ENCODE measurements at regions not wholly inside any gene's neighbourhood (a gene's known extent, or its start where the extent isn't known, plus 50 kb on each side); places are given as distances from the start of the nearest gene placed in this dataset.

GRCh38 chr20:24792641-24793495, 156.2 kb upstream of the CST7 start:
- Mint-ChIP-seq H3K4me1 (peaks cover 9% of the 10 kb centered on the region), H3K27ac (no peak overlapping the region), H3K4me3 (no peak overlapping the region), H3K36me3 (no peaks in the 10 kb centered on the region), H3K9me3 (no peaks in the 10 kb centered on the region), H3K27me3 (peaks cover 8% of the 10 kb centered on the region)
- no peak for ATAC-seq (ENCODE audit: low read depth)
- POLR2A ChIA-PET = interaction anchor here (0.6 kb wide), 1 partner anchor 115 kb away, joined by 3 read pairs; no protein-coding TSS in a partner anchor
- no peak for DNase-seq

GRCh38 chr20:24795436-24795835, 153.6 kb upstream of the CST7 start:
- Mint-ChIP-seq H3K4me1 (peaks cover 9% of the 10 kb centered on the region), H3K4me3 (no peak overlapping the region), H3K36me3 (no peaks in the 10 kb centered on the region), H3K27ac (no peak overlapping the region), H3K9me3 (no peaks in the 10 kb centered on the region), H3K27me3 (peaks cover 8% of the 10 kb centered on the region)
- POLR2A ChIA-PET = no interaction called here
- ATAC-seq (ENCODE audit: low read depth) (no peak), DNase-seq (no peak)

DNA sequence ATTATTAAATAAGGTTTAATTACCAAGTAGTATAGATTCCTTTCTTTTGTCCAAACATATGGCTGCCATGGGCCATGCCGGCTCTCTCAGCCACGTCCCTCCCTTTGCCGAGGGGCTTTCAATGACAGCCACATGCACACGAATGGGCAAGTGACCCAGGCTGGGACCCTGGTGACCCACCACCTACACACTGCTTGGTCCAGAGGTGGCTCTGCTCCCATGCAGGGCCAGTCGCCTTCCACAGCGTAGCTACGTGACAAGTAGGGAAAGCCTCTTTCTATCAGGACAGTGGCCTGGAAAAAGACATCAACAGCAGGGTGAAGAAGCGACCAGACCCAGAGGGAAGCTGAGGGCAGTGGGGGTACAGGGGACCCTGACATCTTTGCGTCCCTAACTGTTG, 152.8 kb upstream of the CST7 start:
- Mint-ChIP-seq H3K4me1 (peaks cover 9% of the 10 kb centered on the region), H3K27me3 (peaks cover 6% of the 10 kb centered on the region), H3K36me3 (no peaks in the 10 kb centered on the region), H3K4me3 (no peak overlapping the region), H3K27ac (no peak overlapping the region), H3K9me3 (no peaks in the 10 kb centered on the region)
- DNase-seq (no peak), ATAC-seq (ENCODE audit: low read depth) (no peak)
- POLR2A ChIA-PET = no interaction called here

DNA sequence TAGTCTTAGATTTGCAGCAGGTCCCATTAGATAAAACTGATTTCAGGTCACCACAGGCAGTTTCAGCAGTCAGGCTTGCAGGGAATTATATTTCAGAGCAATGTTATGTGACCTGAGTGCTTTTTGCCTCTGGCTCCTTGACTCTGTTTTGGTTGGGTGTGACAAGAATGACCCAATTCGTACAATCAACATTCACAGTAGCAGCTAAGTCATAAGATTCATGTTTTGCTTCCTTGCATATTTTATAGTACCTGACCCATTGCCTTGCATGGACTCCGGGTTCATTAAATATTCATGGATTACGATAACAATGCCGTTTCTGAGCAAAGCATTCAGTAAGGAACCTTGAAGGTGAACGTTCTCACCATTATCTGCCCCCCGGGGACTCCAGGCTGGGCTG, 152.0 kb upstream of the CST7 start:
- no peak overlapping the region for H3K4me3 Mint-ChIP-seq
- no peak for DNase-seq
- H3K27ac Mint-ChIP-seq = no peak overlapping the region
- H3K4me1 Mint-ChIP-seq = peaks cover 9% of the 10 kb centered on the region
- no peaks in the 10 kb centered on the region for H3K9me3 Mint-ChIP-seq
- H3K36me3 Mint-ChIP-seq = no peaks in the 10 kb centered on the region
- no peak for ATAC-seq (ENCODE audit: low read depth)
- POLR2A ChIA-PET = no interaction called here
- H3K27me3 Mint-ChIP-seq = peaks cover 6% of the 10 kb centered on the region

DNA sequence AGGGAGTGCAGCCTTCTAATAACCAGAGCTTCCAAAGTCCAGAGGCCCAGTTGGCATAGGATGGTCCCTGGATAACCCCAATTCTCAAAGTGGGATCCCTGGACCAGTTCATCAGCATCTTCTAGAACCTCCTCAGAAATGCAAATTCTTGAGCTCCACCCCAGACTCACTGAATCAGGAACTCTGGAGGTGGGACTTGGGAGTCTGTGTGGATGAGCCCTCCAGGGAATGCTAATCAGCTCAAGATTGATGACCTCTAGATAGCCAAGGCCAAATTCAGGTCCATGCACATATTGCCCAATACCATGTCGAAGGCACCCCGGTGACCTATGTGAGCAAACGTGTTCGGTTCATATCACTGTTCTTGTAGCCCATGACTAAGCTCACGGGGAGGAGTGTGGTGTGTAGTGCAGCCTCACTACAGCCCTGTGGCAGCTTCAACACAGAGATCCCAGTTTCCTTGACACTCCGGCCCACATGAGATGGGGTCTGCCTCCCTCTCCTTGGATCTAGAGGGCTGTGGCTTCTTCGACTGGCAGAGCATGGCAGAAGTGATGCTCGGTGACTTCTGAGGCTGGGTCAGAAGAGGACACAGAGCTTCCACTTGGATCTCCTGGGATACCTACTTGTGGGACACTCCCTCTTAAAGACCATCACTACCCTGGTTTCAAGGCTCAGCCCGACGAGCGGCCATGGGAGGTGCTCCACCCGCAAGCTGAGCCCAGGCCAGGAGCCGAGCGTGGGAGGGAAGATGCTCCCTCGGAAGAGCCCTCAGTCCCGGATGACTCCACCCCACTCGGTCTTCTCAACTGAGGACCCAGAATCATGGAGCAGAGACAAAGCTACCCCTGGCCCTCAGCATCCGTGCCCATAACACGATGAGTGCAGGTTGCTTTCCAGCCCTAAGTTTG, 151.1 kb upstream of the CST7 start:
- Mint-ChIP-seq H3K9me3 (no peaks in the 10 kb centered on the region), H3K27ac (no peak overlapping the region), H3K4me1 (peaks cover 9% of the 10 kb centered on the region), H3K4me3 (no peak overlapping the region), H3K36me3 (no peaks in the 10 kb centered on the region), H3K27me3 (peaks cover 6% of the 10 kb centered on the region)
- no peak for DNase-seq
- POLR2A ChIA-PET = no interaction called here
- ATAC-seq (ENCODE audit: low read depth) = no peak

GRCh38 chr20:24798930-24799705, 150.0 kb upstream of the CST7 start:
- Mint-ChIP-seq H3K27ac (no peak overlapping the region), H3K4me3 (no peak overlapping the region), H3K27me3 (peaks cover 4% of the 10 kb centered on the region), H3K4me1 (peaks cover 9% of the 10 kb centered on the region), H3K36me3 (no peaks in the 10 kb centered on the region), H3K9me3 (no peaks in the 10 kb centered on the region)
- no peak for ATAC-seq (ENCODE audit: low read depth)
- POLR2A ChIA-PET = no interaction called here
- no peak for DNase-seq

DNA sequence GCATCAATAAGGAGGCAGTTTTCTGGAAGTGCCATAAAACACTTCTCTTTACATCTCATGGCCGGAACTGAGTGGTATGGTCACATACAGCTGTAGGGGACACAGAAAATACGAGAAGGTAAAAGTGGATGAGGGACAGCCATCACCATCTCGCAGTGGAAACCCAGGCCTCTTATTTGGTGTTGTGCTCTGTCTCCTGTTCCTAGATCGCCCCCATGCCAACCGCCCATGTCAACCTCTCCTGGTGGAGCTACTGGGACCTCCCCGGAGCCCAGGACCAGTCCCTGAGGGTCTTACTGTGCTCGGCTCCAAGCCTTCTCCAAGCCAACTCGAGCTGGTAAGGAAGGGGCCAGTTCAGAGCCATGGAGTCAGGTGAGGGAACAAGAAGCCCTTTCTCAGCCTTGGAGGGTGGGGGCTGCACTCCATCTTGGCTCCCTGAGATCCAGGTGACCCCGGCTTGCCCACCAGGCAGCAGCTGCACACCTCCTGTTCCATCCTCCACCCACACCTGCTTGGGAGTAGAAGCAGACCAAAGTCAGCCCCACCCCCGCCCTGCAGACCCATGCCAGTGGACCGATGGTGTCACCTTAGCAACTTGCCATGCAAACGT, 149.0 kb upstream of the CST7 start:
- Mint-ChIP-seq H3K4me3 (no peak overlapping the region), H3K4me1 (peaks cover 8% of the 10 kb centered on the region), H3K9me3 (no peaks in the 10 kb centered on the region), H3K27ac (no peak overlapping the region), H3K27me3 (no peaks in the 10 kb centered on the region), H3K36me3 (no peaks in the 10 kb centered on the region)
- ATAC-seq (ENCODE audit: low read depth) = no peak
- no peak for DNase-seq
- POLR2A ChIA-PET = no interaction called here

GRCh38 chr20:24802286-24802820, 146.7 kb upstream of the CST7 start:
- no peak for ATAC-seq (ENCODE audit: low read depth)
- POLR2A ChIA-PET = no interaction called here
- no peaks in the 10 kb centered on the region for H3K27me3 Mint-ChIP-seq

GRCh38 chr20:24804481-24805206, 144.4 kb upstream of the CST7 start:
- peaks cover 2% of the 10 kb centered on the region for H3K27me3 Mint-ChIP-seq
- H3K4me1 Mint-ChIP-seq = peaks cover 3% of the 10 kb centered on the region
- no peak for ATAC-seq (ENCODE audit: low read depth)
- no peaks in the 10 kb centered on the region for H3K9me3 Mint-ChIP-seq
- DNase-seq = no peak
- H3K36me3 Mint-ChIP-seq = no peaks in the 10 kb centered on the region
- H3K4me3 Mint-ChIP-seq = no peak overlapping the region
- H3K27ac Mint-ChIP-seq = no peak overlapping the region
- POLR2A ChIA-PET = no interaction called here

More at GRCh38 chr20:24802286-24802820, 146.7 kb upstream of the CST7 start:
- DNase-seq = no peak
- Mint-ChIP-seq H3K9me3 (no peaks in the 10 kb centered on the region), H3K27ac (no peak overlapping the region), H3K36me3 (no peaks in the 10 kb centered on the region), H3K4me3 (no peak overlapping the region), H3K4me1 (no peaks in the 10 kb centered on the region)

DNA sequence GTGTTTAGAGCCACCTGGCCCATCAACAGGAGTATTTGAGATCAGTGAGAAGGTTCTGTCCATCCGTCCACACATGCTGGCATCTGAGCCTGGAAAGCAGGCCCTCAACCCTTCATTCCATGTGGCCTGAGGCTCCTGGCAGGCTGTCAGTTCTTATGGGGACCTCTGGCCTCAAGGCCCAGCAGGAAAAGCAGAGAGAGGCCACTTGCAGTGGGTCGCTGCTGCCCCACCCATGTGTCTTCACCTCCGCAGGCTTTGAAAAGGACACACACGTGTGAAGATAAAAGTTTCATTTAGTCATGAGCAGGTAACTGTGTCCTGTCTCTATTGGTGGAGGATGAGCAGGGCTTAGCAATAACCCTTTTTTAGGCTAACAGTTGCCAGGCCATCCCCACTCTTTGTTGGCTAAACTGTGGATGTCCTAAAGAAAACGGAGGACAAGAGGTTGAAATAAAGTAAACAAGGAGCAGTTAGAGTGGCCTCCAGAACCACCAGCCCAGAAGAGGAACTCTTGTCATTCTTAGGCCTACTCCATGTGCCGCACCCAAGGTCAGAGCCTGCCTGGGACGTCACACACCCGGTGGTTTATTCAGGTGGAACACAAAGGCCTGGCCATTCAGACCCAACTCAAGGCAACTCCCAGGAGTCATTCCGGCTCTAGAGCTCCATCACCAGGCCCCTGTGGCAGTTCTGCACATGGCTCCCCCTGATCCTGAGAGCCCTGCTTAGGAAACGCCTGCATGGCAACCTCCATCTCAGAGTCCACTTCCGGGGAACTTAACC, 143.4 kb upstream of the CST7 start:
- H3K27ac Mint-ChIP-seq = no peak overlapping the region
- H3K27me3 Mint-ChIP-seq = peaks cover 2% of the 10 kb centered on the region
- no peaks in the 10 kb centered on the region for H3K9me3 Mint-ChIP-seq
- H3K4me1 Mint-ChIP-seq = peaks cover 3% of the 10 kb centered on the region
- H3K4me3 Mint-ChIP-seq = no peak overlapping the region
- POLR2A ChIA-PET = no interaction called here
- H3K36me3 Mint-ChIP-seq = no peaks in the 10 kb centered on the region
- ATAC-seq (ENCODE audit: low read depth) = no peak
- no peak for DNase-seq

GRCh38 chr20:24806705-24807676, 142.1 kb upstream of the CST7 start:
- no peaks in the 10 kb centered on the region for H3K36me3 Mint-ChIP-seq
- peaks cover 3% of the 10 kb centered on the region for H3K4me1 Mint-ChIP-seq
- peaks cover 2% of the 10 kb centered on the region for H3K27me3 Mint-ChIP-seq
- H3K4me3 Mint-ChIP-seq = no peak overlapping the region
- no peaks in the 10 kb centered on the region for H3K9me3 Mint-ChIP-seq
- H3K27ac Mint-ChIP-seq = no peak overlapping the region
- DNase-seq (no peak), ATAC-seq (ENCODE audit: low read depth) (no peak)
- POLR2A ChIA-PET = no interaction called here
